ENCODE measurements at regions not wholly inside any gene's neighbourhood (a gene's known extent, or its start where the extent isn't known, plus 50 kb on each side); places are given as distances from the start of the nearest gene placed in this dataset.

DNA sequence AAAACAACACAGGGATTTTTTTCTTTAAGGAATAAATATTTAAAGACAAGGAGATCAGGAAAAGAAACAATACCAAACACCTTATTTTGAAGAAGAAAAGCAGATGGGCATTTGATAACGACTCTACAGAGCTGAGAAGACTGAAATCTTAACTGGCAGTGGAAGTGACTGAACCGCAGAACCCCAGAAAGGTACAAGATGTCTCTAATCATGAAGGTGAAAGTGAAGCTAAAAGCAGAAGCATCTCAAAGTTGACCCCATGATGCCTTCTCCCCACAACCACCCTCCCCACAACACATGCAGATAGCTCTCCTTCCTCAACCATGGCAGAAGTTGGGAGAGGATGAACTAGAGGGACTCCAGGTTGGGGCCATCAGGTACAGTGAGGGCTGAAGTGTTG, 129.6 kb downstream of the ZNF648 start:
- TF ChIP-seq MAX (IDR thresholded peaks at IDR 0.05), result no peak
- TF ChIP-seq GABPA (IDR thresholded peaks at IDR 0.05 in 1 of 2, conservative IDR thresholded peaks at IDR 0.05 in 1 of 2), result no peak
- TF ChIP-seq YY1 (IDR thresholded peaks at IDR 0.05), result no peak
- TF ChIP-seq, protein P1, sequence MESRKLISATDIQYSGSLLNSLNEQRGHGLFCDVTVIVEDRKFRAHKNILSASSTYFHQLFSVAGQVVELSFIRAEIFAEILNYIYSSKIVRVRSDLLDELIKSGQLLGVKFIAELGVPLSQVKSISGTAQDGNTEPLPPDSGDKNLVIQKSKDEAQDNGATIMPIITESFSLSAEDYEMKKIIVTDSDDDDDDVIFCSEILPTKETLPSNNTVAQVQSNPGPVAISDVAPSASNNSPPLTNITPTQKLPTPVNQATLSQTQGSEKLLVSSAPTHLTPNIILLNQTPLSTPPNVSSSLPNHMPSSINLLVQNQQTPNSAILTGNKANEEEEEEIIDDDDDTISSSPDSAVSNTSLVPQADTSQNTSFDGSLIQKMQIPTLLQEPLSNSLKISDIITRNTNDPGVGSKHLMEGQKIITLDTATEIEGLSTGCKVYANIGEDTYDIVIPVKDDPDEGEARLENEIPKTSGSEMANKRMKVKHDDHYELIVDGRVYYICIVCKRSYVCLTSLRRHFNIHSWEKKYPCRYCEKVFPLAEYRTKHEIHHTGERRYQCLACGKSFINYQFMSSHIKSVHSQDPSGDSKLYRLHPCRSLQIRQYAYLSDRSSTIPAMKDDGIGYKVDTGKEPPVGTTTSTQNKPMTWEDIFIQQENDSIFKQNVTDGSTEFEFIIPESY (IDR thresholded peaks at IDR 0.05), result no peak
- no peak for TF ChIP-seq REST (IDR thresholded peaks at IDR 0.05)
- no peak for TF ChIP-seq CTCF (IDR thresholded peaks at IDR 0.05; ENCODE audit: low read depth, low read length, missing input control)
- no peak for TF ChIP-seq JUND (IDR thresholded peaks at IDR 0.05)
- TF ChIP-seq, protein P2, sequence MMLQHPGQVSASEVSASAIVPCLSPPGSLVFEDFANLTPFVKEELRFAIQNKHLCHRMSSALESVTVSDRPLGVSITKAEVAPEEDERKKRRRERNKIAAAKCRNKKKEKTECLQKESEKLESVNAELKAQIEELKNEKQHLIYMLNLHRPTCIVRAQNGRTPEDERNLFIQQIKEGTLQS (IDR thresholded peaks at IDR 0.05), result no peak
- no peak for TF ChIP-seq FOXA1 (IDR thresholded peaks at IDR 0.05)

Measured in liver (tissue), 3 donors.